ENCODE measurements at regions not wholly inside any gene's neighbourhood (a gene's known extent, or its start where the extent isn't known, plus 50 kb on each side); places are given as distances from the start of the nearest gene placed in this dataset.

DNA sequence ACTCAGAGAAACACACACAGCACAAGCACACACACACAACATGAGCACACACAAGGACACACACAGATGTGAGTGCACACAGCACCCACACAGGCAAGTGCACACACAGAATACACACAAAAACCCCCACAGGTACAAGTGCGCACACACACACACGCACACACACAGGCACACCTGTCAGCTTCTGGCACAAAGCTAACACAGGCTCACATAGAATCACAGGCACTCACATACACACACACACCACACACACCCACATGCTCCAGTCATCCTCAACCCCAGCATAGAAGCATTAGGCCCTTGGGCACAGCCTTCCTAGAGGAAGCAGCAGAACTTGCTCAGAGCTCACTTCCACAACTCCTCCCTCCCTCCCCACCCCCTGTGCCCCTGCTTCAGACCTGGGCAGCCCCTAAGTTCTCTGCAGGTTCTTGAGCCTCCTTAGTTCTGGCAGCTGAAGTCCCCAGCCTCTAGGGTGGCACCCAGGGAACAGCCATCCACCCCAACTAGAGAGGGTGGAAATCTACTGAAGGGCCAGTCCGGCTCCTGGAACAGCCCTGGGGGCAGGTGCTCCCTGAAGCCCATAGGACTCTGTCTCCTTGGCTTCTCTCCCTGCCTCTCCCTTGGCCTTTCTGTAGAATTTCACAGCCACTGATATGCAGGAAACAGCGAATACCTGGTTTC, 129.9 kb upstream of the VSTM2B start:
- TF ChIP-seq EZH2phosphoT487 (IDR thresholded peaks at IDR 0.05; ENCODE audit: insufficient read depth, low read depth) (no peak), EZH2 (IDR thresholded peaks at IDR 0.05; ENCODE audit: insufficient read depth, poor library complexity, severe bottlenecking) (no peak)
